ENCODE measurements at regions not wholly inside any gene's neighbourhood (a gene's known extent, or its start where the extent isn't known, plus 50 kb on each side); places are given as distances from the start of the nearest gene placed in this dataset.

DNA sequence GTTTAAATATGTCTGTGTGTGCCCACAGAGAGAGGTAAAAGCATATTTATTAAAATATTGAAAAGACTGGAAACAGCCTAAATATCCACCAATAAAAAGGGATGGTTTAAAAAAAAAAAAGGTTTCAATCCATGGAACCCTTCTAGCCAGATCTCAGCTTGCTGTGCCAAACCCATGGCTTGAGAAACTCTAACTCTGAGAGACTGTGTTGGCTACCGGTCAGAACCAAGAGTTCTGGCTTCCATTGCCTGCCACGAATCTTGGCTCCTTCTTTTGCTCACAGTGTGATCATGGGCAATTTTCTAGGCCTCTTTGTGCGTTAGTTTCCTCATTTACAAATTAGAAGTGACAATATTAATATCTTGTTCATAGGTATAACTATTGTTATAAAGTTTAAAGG is 201.3 kb upstream of the IRX3 start:
- no peaks in the 10 kb centered on the region for H3K36me3 ChIP-seq (ENCODE audit: insufficient read depth, low read length)
- no peak overlapping the region for H3K4me3 ChIP-seq (ENCODE audit: low read length)
- no peak overlapping the region for H3K27ac ChIP-seq (ENCODE audit: low read length)
- H3K27me3 ChIP-seq (ENCODE audit: insufficient read depth, low read depth, low read length): no peaks in the 10 kb centered on the region
- H3K4me2 ChIP-seq (ENCODE audit: low read length): no peak overlapping the region
- H3F3A ChIP-seq (ENCODE audit: insufficient read depth, low read length, poor library complexity, severe bottlenecking): no peaks in the 10 kb centered on the region
- H2AFZ ChIP-seq (ENCODE audit: low read depth, low read length): no peak overlapping the region
- no peaks in the 10 kb centered on the region for H3K9me3 ChIP-seq (ENCODE audit: low read length)
- no peaks in the 10 kb centered on the region for H4K20me1 ChIP-seq (ENCODE audit: insufficient read depth)
- TF ChIP-seq, protein P1, sequence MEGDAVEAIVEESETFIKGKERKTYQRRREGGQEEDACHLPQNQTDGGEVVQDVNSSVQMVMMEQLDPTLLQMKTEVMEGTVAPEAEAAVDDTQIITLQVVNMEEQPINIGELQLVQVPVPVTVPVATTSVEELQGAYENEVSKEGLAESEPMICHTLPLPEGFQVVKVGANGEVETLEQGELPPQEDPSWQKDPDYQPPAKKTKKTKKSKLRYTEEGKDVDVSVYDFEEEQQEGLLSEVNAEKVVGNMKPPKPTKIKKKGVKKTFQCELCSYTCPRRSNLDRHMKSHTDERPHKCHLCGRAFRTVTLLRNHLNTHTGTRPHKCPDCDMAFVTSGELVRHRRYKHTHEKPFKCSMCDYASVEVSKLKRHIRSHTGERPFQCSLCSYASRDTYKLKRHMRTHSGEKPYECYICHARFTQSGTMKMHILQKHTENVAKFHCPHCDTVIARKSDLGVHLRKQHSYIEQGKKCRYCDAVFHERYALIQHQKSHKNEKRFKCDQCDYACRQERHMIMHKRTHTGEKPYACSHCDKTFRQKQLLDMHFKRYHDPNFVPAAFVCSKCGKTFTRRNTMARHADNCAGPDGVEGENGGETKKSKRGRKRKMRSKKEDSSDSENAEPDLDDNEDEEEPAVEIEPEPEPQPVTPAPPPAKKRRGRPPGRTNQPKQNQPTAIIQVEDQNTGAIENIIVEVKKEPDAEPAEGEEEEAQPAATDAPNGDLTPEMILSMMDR (IDR thresholded peaks at IDR 0.05; ENCODE audit: poor library complexity, severe bottlenecking): no peak
- TF ChIP-seq SMC3 (conservative IDR thresholded peaks at IDR 0.05; ENCODE audit: poor library complexity) (no peak), MXI1 (conservative IDR thresholded peaks at IDR 0.05; ENCODE audit: poor library complexity, severe bottlenecking) (no peak), POLR2AphosphoS5 (IDR thresholded peaks at IDR 0.05) (no peak)
- TF ChIP-seq, protein P2, sequence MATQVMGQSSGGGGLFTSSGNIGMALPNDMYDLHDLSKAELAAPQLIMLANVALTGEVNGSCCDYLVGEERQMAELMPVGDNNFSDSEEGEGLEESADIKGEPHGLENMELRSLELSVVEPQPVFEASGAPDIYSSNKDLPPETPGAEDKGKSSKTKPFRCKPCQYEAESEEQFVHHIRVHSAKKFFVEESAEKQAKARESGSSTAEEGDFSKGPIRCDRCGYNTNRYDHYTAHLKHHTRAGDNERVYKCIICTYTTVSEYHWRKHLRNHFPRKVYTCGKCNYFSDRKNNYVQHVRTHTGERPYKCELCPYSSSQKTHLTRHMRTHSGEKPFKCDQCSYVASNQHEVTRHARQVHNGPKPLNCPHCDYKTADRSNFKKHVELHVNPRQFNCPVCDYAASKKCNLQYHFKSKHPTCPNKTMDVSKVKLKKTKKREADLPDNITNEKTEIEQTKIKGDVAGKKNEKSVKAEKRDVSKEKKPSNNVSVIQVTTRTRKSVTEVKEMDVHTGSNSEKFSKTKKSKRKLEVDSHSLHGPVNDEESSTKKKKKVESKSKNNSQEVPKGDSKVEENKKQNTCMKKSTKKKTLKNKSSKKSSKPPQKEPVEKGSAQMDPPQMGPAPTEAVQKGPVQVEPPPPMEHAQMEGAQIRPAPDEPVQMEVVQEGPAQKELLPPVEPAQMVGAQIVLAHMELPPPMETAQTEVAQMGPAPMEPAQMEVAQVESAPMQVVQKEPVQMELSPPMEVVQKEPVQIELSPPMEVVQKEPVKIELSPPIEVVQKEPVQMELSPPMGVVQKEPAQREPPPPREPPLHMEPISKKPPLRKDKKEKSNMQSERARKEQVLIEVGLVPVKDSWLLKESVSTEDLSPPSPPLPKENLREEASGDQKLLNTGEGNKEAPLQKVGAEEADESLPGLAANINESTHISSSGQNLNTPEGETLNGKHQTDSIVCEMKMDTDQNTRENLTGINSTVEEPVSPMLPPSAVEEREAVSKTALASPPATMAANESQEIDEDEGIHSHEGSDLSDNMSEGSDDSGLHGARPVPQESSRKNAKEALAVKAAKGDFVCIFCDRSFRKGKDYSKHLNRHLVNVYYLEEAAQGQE (IDR thresholded peaks at IDR 0.05; ENCODE audit: borderline replicate concordance): no peak
- no peaks in the 10 kb centered on the region for H3K79me2 ChIP-seq (replicated peaks; ENCODE audit: insufficient read depth, low read length)
- H3K9ac ChIP-seq (ENCODE audit: low read length): no peak overlapping the region
- no peaks in the 10 kb centered on the region for H3K9me2 ChIP-seq (ENCODE audit: insufficient read depth, low read length)

DNA sequence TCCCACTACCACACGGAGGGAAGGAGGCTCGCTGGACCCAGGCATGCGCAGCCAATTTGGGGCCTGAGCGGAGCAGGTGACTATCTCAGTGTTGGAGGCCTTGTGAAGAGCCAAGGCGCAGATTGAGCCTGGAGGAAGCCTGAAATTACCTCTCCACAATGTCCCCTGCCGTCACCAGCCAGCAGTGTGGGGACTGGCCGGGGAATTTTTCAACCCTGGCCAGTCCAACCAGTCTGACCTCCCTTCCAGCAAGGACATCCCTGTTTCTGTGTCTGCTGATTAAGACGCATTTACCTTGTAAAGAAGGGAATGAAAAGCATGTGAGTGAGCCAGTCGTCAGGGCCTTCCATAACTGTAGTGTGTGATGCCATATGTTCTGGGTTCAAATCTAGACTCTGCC is 198.1 kb upstream of the IRX3 start:
- no peak for TF ChIP-seq EZH2 (IDR thresholded peaks at IDR 0.05; ENCODE audit: borderline replicate concordance, insufficient read depth, low read length, poor library complexity, severe bottlenecking)
- TF ChIP-seq MXI1 (conservative IDR thresholded peaks at IDR 0.05; ENCODE audit: poor library complexity, severe bottlenecking): no peak
- TF ChIP-seq, protein P1 (IDR thresholded peaks at IDR 0.05; ENCODE audit: poor library complexity, severe bottlenecking): no peak
- TF ChIP-seq, protein P2 (IDR thresholded peaks at IDR 0.05; ENCODE audit: borderline replicate concordance): no peak
- no peak for TF ChIP-seq TAF1 (IDR thresholded peaks at IDR 0.05; ENCODE audit: low read depth)
- no peak for TF ChIP-seq RAD21 (conservative IDR thresholded peaks at IDR 0.05)
- TF ChIP-seq EP300 (conservative IDR thresholded peaks at IDR 0.05; ENCODE audit: poor library complexity, severe bottlenecking): no peak
- no peak for TF ChIP-seq SMC3 (conservative IDR thresholded peaks at IDR 0.05; ENCODE audit: poor library complexity)
- no peak for TF ChIP-seq POLR2AphosphoS5 (IDR thresholded peaks at IDR 0.05)
- no peaks in the 10 kb centered on the region for H3K9me2 ChIP-seq (ENCODE audit: insufficient read depth, low read length)

More for the DNA sequence above, 198.1 kb upstream of the IRX3 start:
- Histone ChIP-seq H3F3A (ENCODE audit: insufficient read depth, low read length, poor library complexity, severe bottlenecking) (no peaks in the 10 kb centered on the region), H3K79me2 (replicated peaks; ENCODE audit: insufficient read depth, low read length) (no peaks in the 10 kb centered on the region), H3K9me3 (ENCODE audit: low read length) (no peaks in the 10 kb centered on the region), H3K36me3 (ENCODE audit: insufficient read depth, low read length) (no peaks in the 10 kb centered on the region), H4K20me1 (ENCODE audit: insufficient read depth) (no peaks in the 10 kb centered on the region), H3K27me3 (ENCODE audit: insufficient read depth, low read depth, low read length) (no peaks in the 10 kb centered on the region), H3K27ac (ENCODE audit: low read length) (no peak overlapping the region), H3K4me3 (ENCODE audit: low read length) (no peak overlapping the region), H3K4me2 (ENCODE audit: low read length) (no peak overlapping the region), H3K9ac (ENCODE audit: low read length) (no peak overlapping the region), H2AFZ (ENCODE audit: low read depth, low read length) (no peak overlapping the region)
